Left ventricle myocardium superior (tissue), 1 donor: ENCODE measurements at regions not wholly inside any gene's neighbourhood (a gene's known extent, or its start where the extent isn't known, plus 50 kb on each side); places are given as distances from the start of the nearest gene placed in this dataset.

Experiments
- ATAC-seq: fragments of 200-7000 bp; cut with Tn5 transposase; one replicate; pipeline ENCODE4 v1.9.1; 2020; ENCODE audit warnings: mild to moderate bottlenecking, moderate library complexity
- DNase-seq: peaks from one replicate; pipeline ENCODE4 v3.0.0-alpha.2; 2020
- intact Hi-C: fragments of 100-400 bp; cut with micrococcal nuclease; formaldehyde crosslinking; loops from one replicate; pipeline ENCODE4 v1.11.0; 2022
- donor health status: DM: no; HTN: yes; CAD: no; lungs with severe emphysema.

GRCh38 chr17:70794738-70795137 is 625.4 kb downstream of the KCNJ2 start:
- no peak for ATAC-seq
- intact Hi-C loops: no loop called here
- DNase-seq: no peak

GRCh38 chr17:70795620-70796019 is 626.3 kb downstream of the KCNJ2 start:
- intact Hi-C loops: no loop called here
- no peak for DNase-seq
- ATAC-seq: no peak

DNA sequence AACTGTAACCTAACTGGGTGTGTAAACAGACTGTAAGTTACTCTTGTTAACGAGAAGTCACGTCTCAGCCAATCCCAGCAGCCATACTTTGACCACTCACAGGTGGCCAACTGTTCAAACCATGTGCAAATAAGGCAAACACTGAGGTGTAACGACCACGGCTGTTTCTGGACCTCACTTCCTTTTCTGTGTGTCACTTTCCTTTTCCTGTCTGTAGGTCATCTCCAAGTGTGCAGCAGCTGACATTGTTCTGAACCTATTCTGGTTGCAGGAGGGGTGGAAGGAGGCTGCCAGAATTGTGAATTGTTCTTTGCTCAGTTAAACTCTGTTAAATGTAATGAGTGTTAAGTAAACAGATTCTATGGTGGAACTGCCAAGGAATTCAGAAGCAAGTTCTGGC is 627.4 kb downstream of the KCNJ2 start:
- ATAC-seq (no peak), DNase-seq (no peak)
- intact Hi-C loops: no loop called here

DNA sequence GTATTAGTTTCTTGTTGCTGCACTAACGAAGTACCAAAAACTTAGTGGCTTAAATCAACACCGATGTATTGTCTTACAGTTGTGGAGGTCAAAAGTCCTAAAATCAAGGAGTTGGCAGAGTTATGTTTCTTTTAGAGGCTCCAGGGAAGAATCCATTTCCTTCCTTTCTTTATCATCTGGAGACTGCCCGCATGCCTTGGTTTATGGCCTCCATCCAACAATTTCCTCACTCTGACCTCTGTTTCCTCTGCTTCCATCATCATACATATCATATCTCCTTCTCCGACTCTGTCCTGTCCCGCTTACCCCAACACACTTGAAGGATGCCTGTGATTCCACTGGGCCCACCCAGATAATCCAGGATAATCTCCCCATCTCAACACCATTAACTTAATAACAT is 627.8 kb downstream of the KCNJ2 start:
- intact Hi-C loops: no loop called here
- ATAC-seq: no peak
- no peak for DNase-seq

DNA sequence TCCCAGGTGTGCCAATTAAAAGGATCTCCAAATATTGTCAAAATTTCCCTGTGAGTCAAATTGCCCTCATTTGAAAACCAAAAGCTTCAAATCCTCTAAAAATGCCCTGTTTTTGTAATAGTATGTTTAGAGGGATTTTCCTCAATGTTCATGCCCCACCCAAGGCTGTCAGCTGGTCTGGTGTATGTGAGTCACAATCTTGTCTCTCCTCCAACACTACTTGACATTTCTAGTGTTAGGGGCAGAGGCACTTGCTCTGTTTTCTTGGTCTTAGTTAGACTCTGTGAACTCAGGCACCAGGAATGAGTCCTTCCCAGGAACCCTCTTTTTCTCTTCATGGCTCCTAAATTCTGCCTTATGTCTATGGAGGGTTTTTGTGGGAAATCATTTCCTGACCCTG is 634.8 kb downstream of the KCNJ2 start:
- DNase-seq: no peak
- intact Hi-C loops: no loop called here
- no peak for ATAC-seq

- ATAC-seq: no peak
- intact Hi-C loops: no loop called here
- no peak for DNase-seq
Observed at GRCh38 chr17:70808596-70808995, 639.3 kb downstream of the KCNJ2 start.

DNA sequence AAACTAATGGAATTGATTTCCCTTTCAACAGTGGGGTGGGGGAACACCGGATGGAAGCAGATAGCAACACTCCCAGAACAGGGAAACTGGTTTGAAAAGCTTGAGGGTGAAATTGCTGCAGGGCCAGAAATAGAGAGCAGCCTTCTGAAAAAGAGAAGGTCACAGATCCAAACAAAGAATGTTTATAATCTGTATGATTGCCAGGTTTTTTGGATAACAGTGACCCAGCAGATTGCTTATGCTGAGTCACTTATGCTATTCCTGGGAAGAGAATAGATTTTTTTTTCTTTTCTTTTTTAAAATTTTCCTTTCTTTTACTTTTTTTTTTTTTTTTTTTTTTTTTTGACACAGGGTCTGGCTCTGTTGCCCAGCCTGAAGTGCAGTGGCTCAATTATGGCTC is 641.3 kb downstream of the KCNJ2 start:
- no peak for DNase-seq
- no peak for ATAC-seq
- intact Hi-C loops: no loop called here

GRCh38 chr17:70813355-70813930 is 644.1 kb downstream of the KCNJ2 start:
- intact Hi-C loops: no loop called here
- DNase-seq: no peak
- no peak for ATAC-seq

- ATAC-seq (no peak), DNase-seq (no peak)
- intact Hi-C loops: no loop called here
Observed at GRCh38 chr17:70819183-70819582, 649.9 kb downstream of the KCNJ2 start.

DNA sequence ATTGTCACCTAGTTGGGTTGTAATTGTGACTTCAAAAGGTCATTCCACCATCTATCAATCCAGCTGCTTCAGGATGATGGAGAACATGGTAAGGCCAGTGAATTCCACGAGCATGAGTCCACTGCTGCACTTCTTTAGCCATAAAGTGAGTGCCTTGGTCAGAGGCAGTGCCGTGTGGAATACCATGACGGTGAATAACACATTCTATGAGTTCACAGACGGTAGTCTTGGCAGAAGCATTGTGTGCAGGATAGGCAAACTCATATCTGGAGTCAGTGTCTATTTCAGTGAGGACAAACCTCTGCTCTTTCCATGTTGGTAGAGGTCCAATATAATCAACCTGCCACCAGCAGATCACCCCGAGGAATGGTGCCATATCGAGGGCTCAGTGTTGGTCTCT is 650.9 kb downstream of the KCNJ2 start:
- ATAC-seq (no peak), DNase-seq (no peak)
- intact Hi-C loops: no loop called here

- no peak for ATAC-seq
- intact Hi-C loops: no loop called here
- DNase-seq: no peak
Observed at GRCh38 chr17:70825321-70826125, 656.2 kb downstream of the KCNJ2 start.

- intact Hi-C loops: no loop called here
- ATAC-seq: no peak
- no peak for DNase-seq
Observed at GRCh38 chr17:70829876-70830275, 660.5 kb downstream of the KCNJ2 start.

DNA sequence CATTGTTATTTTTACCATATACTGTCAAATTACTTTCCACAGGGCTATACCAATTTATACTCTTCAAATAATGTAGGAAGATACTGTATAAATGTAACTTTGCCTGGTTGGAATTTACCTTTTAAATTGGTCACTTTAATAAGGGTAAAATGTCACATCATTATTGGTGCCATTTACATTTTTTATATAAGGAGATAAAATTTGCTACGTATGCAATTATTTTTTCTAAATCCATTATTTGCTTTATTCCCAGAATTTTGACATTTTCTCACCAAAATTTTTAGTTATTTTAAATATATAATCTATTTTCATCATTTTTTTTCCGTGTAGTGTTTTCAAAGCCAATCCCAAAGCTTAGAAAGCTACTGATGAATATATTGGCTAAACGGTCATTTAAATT is 664.7 kb downstream of the KCNJ2 start:
- DNase-seq (no peak), ATAC-seq (no peak)
- intact Hi-C loops: no loop called here

- ATAC-seq: no peak
- intact Hi-C loops: no loop called here
- DNase-seq: no peak
Observed at GRCh38 chr17:70848785-70849184, 679.5 kb downstream of the KCNJ2 start.

- DNase-seq (no peak), ATAC-seq (no peak)
- intact Hi-C loops: no loop called here
Observed at GRCh38 chr17:70855401-70856054, 686.2 kb downstream of the KCNJ2 start.

DNA sequence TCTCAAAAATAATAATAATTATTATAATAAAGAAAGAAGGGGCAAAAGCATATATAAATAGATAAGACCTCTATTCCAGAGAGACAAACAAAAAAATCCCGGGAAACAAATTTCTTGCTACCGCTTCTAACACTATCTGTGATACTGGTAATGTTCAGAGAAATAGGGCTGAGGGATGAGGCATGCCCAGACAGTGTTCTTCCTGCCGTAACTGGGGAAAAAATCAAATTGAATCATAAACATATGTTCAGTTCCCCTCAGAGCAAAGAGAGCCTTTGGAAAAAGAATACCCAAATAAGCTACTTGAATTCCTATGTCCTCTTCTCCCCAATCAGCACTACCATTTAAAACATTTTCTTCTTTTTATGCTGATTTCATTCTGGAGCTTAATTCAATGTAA is 688.0 kb downstream of the KCNJ2 start:
- intact Hi-C loops: no loop called here
- ATAC-seq (no peak), DNase-seq (no peak)

GRCh38 chr17:70859829-70860228 is 690.5 kb downstream of the KCNJ2 start:
- DNase-seq (no peak), ATAC-seq (no peak)
- intact Hi-C loops: no loop called here

DNA sequence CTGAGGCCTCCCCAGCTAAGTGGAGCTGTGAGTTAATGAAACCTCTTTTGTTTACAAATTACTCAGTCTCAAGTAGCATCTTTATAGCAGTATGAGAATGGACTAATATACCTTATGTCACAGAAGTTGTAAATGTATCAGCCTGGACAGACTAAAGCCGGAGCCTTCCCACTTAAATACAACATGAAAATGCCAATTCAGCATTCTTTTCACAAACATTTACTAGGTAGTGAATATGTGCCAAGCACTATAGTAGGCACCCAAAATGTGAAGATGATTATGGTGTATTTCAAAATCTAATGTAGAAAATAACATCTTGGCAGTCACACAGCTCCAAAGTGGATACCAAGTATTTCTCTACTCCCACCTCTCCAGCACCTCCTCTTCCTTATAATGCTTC is 693.0 kb downstream of the KCNJ2 start:
- DNase-seq: no peak
- intact Hi-C loops: no loop called here
- ATAC-seq: no peak

GRCh38 chr17:70863436-70864248 is 694.3 kb downstream of the KCNJ2 start:
- intact Hi-C loops: no loop called here
- DNase-seq (no peak), ATAC-seq (peak; percentile 48)
